H7 (cell line): ENCODE measurements at regions not wholly inside any gene's neighbourhood (a gene's known extent, or its start where the extent isn't known, plus 50 kb on each side); places are given as distances from the start of the nearest gene placed in this dataset.

Experiments
- DNase-seq: peaks from one replicate; pipeline ENCODE4 v3.0.0; 2012
- H3K27me3 ChIP-seq: 2 replicates; pipeline ENCODE4 v1.6.0; 2011; ENCODE audit warnings: mild to moderate bottlenecking, low read length; ENCODE audit not compliant: control insufficient read depth, insufficient read depth
- H3K36me3 ChIP-seq: replicated peaks from 2 replicates; pipeline ENCODE4 v1.5.1; 2011; ENCODE audit warnings: low read length; ENCODE audit not compliant: control insufficient read depth, insufficient read depth
- H3K4me3 ChIP-seq: 2 replicates; pipeline ENCODE4 v1.5.1; 2011; ENCODE audit warnings: low read depth, mild to moderate bottlenecking, control low read depth, low read length, moderate library complexity; ENCODE audit not compliant: insufficient read depth

DNA sequence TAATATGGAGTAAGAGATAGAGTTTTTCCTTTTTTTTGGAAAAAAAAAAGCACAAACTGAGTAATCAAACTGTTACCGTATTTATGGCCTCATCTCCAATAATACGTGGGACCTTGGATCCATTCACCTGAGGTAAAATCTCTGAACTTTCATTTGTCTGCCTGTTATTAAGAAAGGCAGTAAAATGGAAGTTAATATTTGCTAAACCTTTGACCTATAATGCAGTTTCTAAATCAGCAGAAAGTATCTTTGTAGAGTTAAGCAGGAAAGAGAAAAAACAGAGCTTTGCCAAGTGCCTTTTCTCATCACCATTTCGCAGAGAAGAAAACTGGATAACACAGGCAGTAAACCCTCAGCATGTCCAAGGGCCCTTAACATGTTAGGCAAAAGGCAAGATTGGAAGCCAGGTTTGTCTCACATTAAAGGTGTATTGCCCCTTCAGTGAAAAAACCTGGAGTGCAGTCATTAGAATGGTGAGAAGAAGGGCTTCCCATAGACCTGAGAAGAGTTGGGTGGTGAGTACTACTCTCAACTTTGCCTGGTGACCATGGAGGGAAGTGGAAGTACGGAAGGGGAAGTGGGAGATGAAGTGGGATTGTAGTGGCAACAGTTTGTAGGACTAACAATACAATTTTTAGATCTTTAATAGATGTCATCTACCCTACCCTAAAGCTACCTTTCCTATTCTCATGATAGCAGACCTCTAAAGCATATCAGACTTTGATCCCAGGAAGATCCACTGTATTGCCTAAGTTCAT, 65.4 kb upstream of the GRAMD2B start:
- H3K4me3 ChIP-seq = no peak overlapping the region
- H3K27me3 ChIP-seq = no peaks in the 10 kb centered on the region
- DNase-seq = no peak

GRCh38 chr5:126358525-126358924, 64.7 kb upstream of the GRAMD2B start:
- no peaks in the 10 kb centered on the region for H3K36me3 ChIP-seq
- no peak for DNase-seq
- no peaks in the 10 kb centered on the region for H3K27me3 ChIP-seq
- H3K4me3 ChIP-seq = no peak overlapping the region

More for the DNA sequence above, 65.4 kb upstream of the GRAMD2B start:
- H3K36me3 ChIP-seq = no peaks in the 10 kb centered on the region

GRCh38 chr5:126359884-126360283, 63.3 kb upstream of the GRAMD2B start:
- Histone ChIP-seq H3K4me3 (no peak overlapping the region), H3K27me3 (no peaks in the 10 kb centered on the region), H3K36me3 (no peaks in the 10 kb centered on the region)
- DNase-seq = no peak

- H3K36me3 ChIP-seq = no peaks in the 10 kb centered on the region
- H3K27me3 ChIP-seq = no peaks in the 10 kb centered on the region
- no peak overlapping the region for H3K4me3 ChIP-seq
- DNase-seq = no peak
These were observed 62.7 kb upstream of the GRAMD2B start for GRCh38 chr5:126360467-126360866.

DNA sequence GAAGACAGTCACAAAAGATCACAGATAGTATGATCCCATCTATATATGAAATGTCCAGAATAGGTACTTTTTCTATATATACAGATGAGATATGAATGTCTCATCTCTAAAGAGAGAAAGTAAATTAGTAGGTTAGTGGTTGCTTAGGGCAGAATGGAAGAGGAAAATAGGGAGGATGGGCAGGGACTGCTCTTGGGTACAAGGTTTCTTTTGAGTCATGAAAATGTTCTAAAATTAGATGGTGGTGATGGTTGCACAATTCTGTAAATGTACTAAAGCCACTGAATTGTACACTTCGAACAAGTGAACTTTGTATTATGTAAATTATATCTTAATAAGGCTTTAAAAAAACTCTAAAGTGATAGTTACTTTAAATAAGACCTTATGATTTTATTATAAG, 59.6 kb upstream of the GRAMD2B start:
- no peaks in the 10 kb centered on the region for H3K36me3 ChIP-seq

GRCh38 chr5:126364206-126364902, 58.9 kb upstream of the GRAMD2B start:
- no peak for DNase-seq
- Histone ChIP-seq H3K27me3 (no peaks in the 10 kb centered on the region), H3K36me3 (no peaks in the 10 kb centered on the region), H3K4me3 (no peak overlapping the region)

More for the DNA sequence above, 59.6 kb upstream of the GRAMD2B start:
- DNase-seq = no peak
- Histone ChIP-seq H3K27me3 (no peaks in the 10 kb centered on the region), H3K4me3 (no peak overlapping the region)

DNA sequence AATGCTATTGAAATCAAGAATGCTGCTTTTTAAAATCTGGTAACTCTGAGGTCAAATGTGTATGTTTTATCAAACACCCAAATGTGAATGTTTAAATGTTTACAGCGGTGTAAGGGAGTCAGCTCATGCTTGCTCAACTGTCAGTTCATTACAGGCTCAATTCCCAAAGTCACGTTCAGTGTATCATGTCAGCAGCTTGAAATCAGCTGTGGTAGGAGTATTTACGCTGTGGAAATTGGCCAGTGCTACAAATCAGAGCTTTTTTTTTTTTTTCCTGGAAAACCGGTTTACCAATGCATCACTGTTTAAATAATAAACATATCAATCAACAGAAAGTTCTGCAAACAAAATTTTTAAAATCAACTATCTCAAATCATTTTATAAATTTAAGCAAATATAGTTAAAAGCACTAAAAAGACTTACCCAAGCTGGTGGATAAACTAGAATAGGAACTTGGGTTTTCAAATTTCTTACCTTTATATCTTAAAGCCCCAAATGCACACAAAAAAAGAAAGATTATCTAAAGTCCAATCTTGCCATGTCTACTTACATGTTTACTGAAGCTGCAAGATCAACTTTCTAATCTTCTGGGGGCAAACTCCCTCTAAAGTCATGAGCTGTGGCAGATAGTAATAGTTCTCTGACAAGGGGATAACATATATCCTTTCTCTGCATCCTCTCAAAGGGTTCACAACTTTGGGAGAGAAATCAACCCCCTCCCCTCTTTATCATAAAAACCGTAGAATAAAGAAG, 57.6 kb upstream of the GRAMD2B start:
- no peaks in the 10 kb centered on the region for H3K27me3 ChIP-seq
- no peak overlapping the region for H3K4me3 ChIP-seq
- DNase-seq = no peak
- H3K36me3 ChIP-seq = no peaks in the 10 kb centered on the region

- no peak for DNase-seq
- H3K27me3 ChIP-seq = no peaks in the 10 kb centered on the region
- no peak overlapping the region for H3K4me3 ChIP-seq
- no peaks in the 10 kb centered on the region for H3K36me3 ChIP-seq
These were observed 57.0 kb upstream of the GRAMD2B start for GRCh38 chr5:126366199-126366560.

GRCh38 chr5:126368239-126368812, 54.9 kb upstream of the GRAMD2B start:
- H3K27me3 ChIP-seq = no peaks in the 10 kb centered on the region
- H3K36me3 ChIP-seq = no peaks in the 10 kb centered on the region
- H3K4me3 ChIP-seq = no peak overlapping the region
- peak; percentile 64 for DNase-seq

- Histone ChIP-seq H3K27me3 (no peaks in the 10 kb centered on the region), H3K36me3 (no peaks in the 10 kb centered on the region), H3K4me3 (no peak overlapping the region)
- DNase-seq = no peak
These were observed 54.1 kb upstream of the GRAMD2B start for GRCh38 chr5:126369083-126369482.

- Histone ChIP-seq H3K27me3 (no peaks in the 10 kb centered on the region), H3K4me3 (no peak overlapping the region), H3K36me3 (no peaks in the 10 kb centered on the region)
- no peak for DNase-seq
These were observed 53.0 kb upstream of the GRAMD2B start for GRCh38 chr5:126369995-126370731.

GRCh38 chr5:126370796-126371718, 52.2 kb upstream of the GRAMD2B start:
- Histone ChIP-seq H3K36me3 (no peaks in the 10 kb centered on the region), H3K4me3 (no peak overlapping the region), H3K27me3 (no peaks in the 10 kb centered on the region)
- peak; percentile 37 for DNase-seq

- no peaks in the 10 kb centered on the region for H3K36me3 ChIP-seq
- DNase-seq = no peak
- H3K27me3 ChIP-seq = no peaks in the 10 kb centered on the region
- no peak overlapping the region for H3K4me3 ChIP-seq
These were observed 49.7 kb upstream of the GRAMD2B start for GRCh38 chr5:126373375-126374108.
